ENCODE measurements at regions not wholly inside any gene's neighbourhood (a gene's known extent, or its start where the extent isn't known, plus 50 kb on each side); places are given as distances from the start of the nearest gene placed in this dataset.

GRCh38 chr6:144617191-144617590, 332.1 kb downstream of the UTRN start:
- Histone ChIP-seq H3K27ac (ENCODE audit: low read depth, low read length, poor library complexity, severe bottlenecking) (no peak overlapping the region), H3K36me3 (ENCODE audit: insufficient read depth, low read length) (no peaks in the 10 kb centered on the region), H2AFZ (ENCODE audit: low read length) (no peak overlapping the region), H3K9me3 (ENCODE audit: low read length) (no peaks in the 10 kb centered on the region), H3K4me3 (ENCODE audit: low read depth, low read length, poor library complexity, severe bottlenecking) (no peak overlapping the region), H3K27me3 (ENCODE audit: insufficient read depth, low read length) (no peaks in the 10 kb centered on the region), H3K9ac (ENCODE audit: low read length) (no peak overlapping the region), H3K4me2 (ENCODE audit: low read length) (no peak overlapping the region), H3K9me2 (ENCODE audit: low read depth, low read length) (no peaks in the 10 kb centered on the region), H3F3A (ENCODE audit: insufficient read depth, low read length) (no peaks in the 10 kb centered on the region), H4K20me1 (ENCODE audit: insufficient read depth, low read length) (no peaks in the 10 kb centered on the region), H3K79me2 (ENCODE audit: insufficient read depth, low read length) (no peaks in the 10 kb centered on the region), H3K4me1 (ENCODE audit: insufficient read depth, low read length, severe bottlenecking) (no peaks in the 10 kb centered on the region)
- no peak for TF ChIP-seq CTCF (IDR thresholded peaks at IDR 0.05; ENCODE audit: low read length)
- TF ChIP-seq EZH2 (IDR thresholded peaks at IDR 0.05; ENCODE audit: borderline replicate concordance, low read length): no peak

GRCh38 chr6:144617708-144618107, 332.6 kb downstream of the UTRN start:
- H2AFZ ChIP-seq (ENCODE audit: low read length): no peak overlapping the region
- no peak for TF ChIP-seq EZH2 (IDR thresholded peaks at IDR 0.05; ENCODE audit: borderline replicate concordance, low read length)
- no peak for TF ChIP-seq CTCF (IDR thresholded peaks at IDR 0.05; ENCODE audit: low read length)
- no peaks in the 10 kb centered on the region for H3K27me3 ChIP-seq (ENCODE audit: insufficient read depth, low read length)
- H3K4me1 ChIP-seq (ENCODE audit: insufficient read depth, low read length, severe bottlenecking): no peaks in the 10 kb centered on the region
- no peaks in the 10 kb centered on the region for H3K36me3 ChIP-seq (ENCODE audit: insufficient read depth, low read length)
- no peak overlapping the region for H3K9ac ChIP-seq (ENCODE audit: low read length)
- no peaks in the 10 kb centered on the region for H3K79me2 ChIP-seq (ENCODE audit: insufficient read depth, low read length)
- no peaks in the 10 kb centered on the region for H3K9me2 ChIP-seq (ENCODE audit: low read depth, low read length)
- H3K4me3 ChIP-seq (ENCODE audit: low read depth, low read length, poor library complexity, severe bottlenecking): no peak overlapping the region
- no peak overlapping the region for H3K4me2 ChIP-seq (ENCODE audit: low read length)
- no peaks in the 10 kb centered on the region for H4K20me1 ChIP-seq (ENCODE audit: insufficient read depth, low read length)
- H3K9me3 ChIP-seq (ENCODE audit: low read length): no peaks in the 10 kb centered on the region
- H3K27ac ChIP-seq (ENCODE audit: low read depth, low read length, poor library complexity, severe bottlenecking): no peak overlapping the region
- no peaks in the 10 kb centered on the region for H3F3A ChIP-seq (ENCODE audit: insufficient read depth, low read length)

- H4K20me1 ChIP-seq (ENCODE audit: insufficient read depth, low read length): no peaks in the 10 kb centered on the region
- no peaks in the 10 kb centered on the region for H3K9me2 ChIP-seq (ENCODE audit: low read depth, low read length)
- TF ChIP-seq CTCF (IDR thresholded peaks at IDR 0.05; ENCODE audit: low read length): no peak
- no peak for TF ChIP-seq EZH2 (IDR thresholded peaks at IDR 0.05; ENCODE audit: borderline replicate concordance, low read length)
- H3K36me3 ChIP-seq (ENCODE audit: insufficient read depth, low read length): no peaks in the 10 kb centered on the region
- no peaks in the 10 kb centered on the region for H3K9me3 ChIP-seq (ENCODE audit: low read length)
- H3K4me1 ChIP-seq (ENCODE audit: insufficient read depth, low read length, severe bottlenecking): no peaks in the 10 kb centered on the region
- H3K27me3 ChIP-seq (ENCODE audit: insufficient read depth, low read length): no peaks in the 10 kb centered on the region
- no peaks in the 10 kb centered on the region for H3K79me2 ChIP-seq (ENCODE audit: insufficient read depth, low read length)
- no peak overlapping the region for H3K27ac ChIP-seq (ENCODE audit: low read depth, low read length, poor library complexity, severe bottlenecking)
- no peak overlapping the region for H3K9ac ChIP-seq (ENCODE audit: low read length)
- H3K4me3 ChIP-seq (ENCODE audit: low read depth, low read length, poor library complexity, severe bottlenecking): no peak overlapping the region
- H3F3A ChIP-seq (ENCODE audit: insufficient read depth, low read length): no peaks in the 10 kb centered on the region
- no peak overlapping the region for H3K4me2 ChIP-seq (ENCODE audit: low read length)
- no peak overlapping the region for H2AFZ ChIP-seq (ENCODE audit: low read length)
Measured at GRCh38 chr6:144619966-144620365, 334.8 kb downstream of the UTRN start.

All from OCI-LY1 (cell line).